ENCODE measurements at regions not wholly inside any gene's neighbourhood (a gene's known extent, or its start where the extent isn't known, plus 50 kb on each side); places are given as distances from the start of the nearest gene placed in this dataset.

DNA sequence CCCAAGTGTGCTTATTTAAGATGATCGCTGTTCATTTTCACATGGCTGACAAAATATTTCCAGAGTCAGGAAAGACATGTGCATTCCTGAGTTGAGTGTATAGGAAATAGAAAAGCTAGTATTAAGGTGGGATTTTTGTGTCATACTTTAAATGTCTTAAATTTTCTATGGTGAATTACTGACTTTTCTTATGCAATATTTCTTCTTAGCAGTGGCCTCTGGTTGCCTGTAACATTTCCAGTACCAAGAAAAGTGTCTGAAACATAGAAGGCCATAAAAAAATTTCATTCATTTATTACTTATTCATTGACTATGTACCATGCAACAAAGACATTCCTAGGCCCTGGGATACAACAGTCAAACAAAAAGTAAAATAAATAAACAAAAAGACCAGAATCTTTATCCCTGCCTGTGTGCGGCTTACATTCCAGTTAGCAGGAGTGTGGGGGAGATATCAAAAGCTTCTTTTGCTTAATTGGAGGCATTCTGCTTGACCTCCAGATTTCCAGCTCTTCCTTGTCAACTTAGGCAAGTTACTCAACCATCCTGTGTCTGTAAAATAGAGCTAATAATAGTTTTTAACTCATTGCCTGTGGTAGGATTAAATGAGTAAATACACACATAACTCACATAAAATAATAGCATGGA lies 216.3 kb upstream of the FLRT2 start:
- H3K36me3 ChIP-seq, result no peaks in the 10 kb centered on the region
- intact Hi-C loops (cut with DNase I), result no loop called here
- TF ChIP-seq, protein P1, sequence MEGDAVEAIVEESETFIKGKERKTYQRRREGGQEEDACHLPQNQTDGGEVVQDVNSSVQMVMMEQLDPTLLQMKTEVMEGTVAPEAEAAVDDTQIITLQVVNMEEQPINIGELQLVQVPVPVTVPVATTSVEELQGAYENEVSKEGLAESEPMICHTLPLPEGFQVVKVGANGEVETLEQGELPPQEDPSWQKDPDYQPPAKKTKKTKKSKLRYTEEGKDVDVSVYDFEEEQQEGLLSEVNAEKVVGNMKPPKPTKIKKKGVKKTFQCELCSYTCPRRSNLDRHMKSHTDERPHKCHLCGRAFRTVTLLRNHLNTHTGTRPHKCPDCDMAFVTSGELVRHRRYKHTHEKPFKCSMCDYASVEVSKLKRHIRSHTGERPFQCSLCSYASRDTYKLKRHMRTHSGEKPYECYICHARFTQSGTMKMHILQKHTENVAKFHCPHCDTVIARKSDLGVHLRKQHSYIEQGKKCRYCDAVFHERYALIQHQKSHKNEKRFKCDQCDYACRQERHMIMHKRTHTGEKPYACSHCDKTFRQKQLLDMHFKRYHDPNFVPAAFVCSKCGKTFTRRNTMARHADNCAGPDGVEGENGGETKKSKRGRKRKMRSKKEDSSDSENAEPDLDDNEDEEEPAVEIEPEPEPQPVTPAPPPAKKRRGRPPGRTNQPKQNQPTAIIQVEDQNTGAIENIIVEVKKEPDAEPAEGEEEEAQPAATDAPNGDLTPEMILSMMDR (IDR thresholded peaks at IDR 0.05), result no peak
- TF ChIP-seq POLR2AphosphoS5 (IDR thresholded peaks at IDR 0.05; ENCODE audit: insufficient read depth in 1 of 2, low read depth in 1 of 2) (no peak), POLR2A (IDR thresholded peaks at IDR 0.05) (no peak)
- H3K27ac ChIP-seq, result no peak overlapping the region
- H3K27me3 ChIP-seq, result no peaks in the 10 kb centered on the region
- DNase-seq (ENCODE audit: extremely low spot score in 2 of 2), result no peak
- no peaks in the 10 kb centered on the region for H3K4me1 ChIP-seq
- H3K4me3 ChIP-seq, result no peak overlapping the region
- no peaks in the 10 kb centered on the region for H3K9me3 ChIP-seq

DNA sequence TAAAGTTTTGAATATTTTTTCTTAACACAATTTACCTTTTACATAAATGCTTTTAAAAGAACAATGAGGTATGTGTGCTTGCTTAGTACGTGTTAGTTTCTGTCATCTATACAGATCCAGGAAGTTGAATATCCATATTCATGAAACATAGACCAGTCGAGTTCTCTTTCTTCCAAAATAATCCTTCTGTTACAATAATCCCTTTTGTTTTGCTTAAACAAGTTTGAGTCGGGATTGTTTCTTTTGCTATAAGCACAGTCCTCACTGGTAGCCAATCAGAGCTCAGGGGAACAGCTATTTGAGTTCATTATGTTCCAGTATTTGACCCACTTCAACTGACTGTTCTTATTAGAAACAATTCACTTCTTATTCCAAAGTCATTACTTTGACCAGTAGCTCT lies 214.7 kb upstream of the FLRT2 start:
- intact Hi-C loops (cut with DNase I), result no loop called here
- Histone ChIP-seq H3K9me3 (no peaks in the 10 kb centered on the region), H3K27ac (no peak overlapping the region), H3K4me3 (no peak overlapping the region), H3K36me3 (no peaks in the 10 kb centered on the region), H3K27me3 (no peaks in the 10 kb centered on the region), H3K4me1 (no peaks in the 10 kb centered on the region)
- no peak for TF ChIP-seq POLR2AphosphoS5 (IDR thresholded peaks at IDR 0.05; ENCODE audit: insufficient read depth in 1 of 2, low read depth in 1 of 2)
- TF ChIP-seq, protein P1 (IDR thresholded peaks at IDR 0.05), result no peak
- no peak for TF ChIP-seq POLR2A (IDR thresholded peaks at IDR 0.05)
- DNase-seq (ENCODE audit: extremely low spot score in 2 of 2), result no peak

GRCh38 chr14:85315733-85316290 lies 214.1 kb upstream of the FLRT2 start:
- no peak for TF ChIP-seq POLR2AphosphoS5 (IDR thresholded peaks at IDR 0.05; ENCODE audit: insufficient read depth in 1 of 2, low read depth in 1 of 2)

DNA sequence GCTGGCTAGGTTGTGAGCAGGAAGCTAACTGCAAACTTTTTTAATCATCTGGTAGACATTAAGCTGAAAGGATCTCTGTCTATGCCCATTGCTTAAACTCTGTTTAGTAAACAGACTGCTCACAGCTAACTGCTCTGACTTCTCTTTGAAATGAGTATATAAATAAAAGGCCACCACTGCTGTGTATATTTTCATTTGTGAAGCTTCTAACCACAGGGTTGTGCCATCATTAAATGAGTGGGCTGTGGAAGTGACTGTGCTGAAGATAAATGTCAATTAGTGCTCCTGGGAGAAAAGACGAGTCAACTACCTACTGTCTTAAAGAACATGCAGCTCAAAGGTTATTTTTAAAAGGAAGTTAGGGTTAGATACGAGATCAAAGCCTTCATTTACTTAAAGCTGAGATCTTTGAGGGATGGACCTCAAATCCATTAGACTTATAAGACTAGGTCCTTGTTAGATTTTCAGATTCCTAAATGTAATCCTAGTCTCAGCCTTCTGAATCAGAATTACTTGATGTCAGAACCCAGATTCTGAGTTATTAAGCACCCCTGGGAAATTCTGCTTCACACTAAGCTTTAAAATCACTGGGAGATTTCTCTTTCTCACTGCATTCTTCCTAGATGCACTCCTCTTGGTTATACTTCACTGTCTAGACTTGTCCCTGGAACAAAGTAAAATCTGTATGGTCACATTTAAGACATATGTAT lies 213.1 kb upstream of the FLRT2 start:
- intact Hi-C loops (cut with DNase I), result no loop called here
- Histone ChIP-seq H3K4me3 (no peak overlapping the region), H3K4me1 (no peaks in the 10 kb centered on the region), H3K9me3 (no peaks in the 10 kb centered on the region), H3K27ac (no peak overlapping the region), H3K36me3 (no peaks in the 10 kb centered on the region), H3K27me3 (no peaks in the 10 kb centered on the region)
- DNase-seq (ENCODE audit: extremely low spot score in 2 of 2), result no peak
- no peak for TF ChIP-seq POLR2A (IDR thresholded peaks at IDR 0.05)

More at GRCh38 chr14:85315733-85316290, 214.1 kb upstream of the FLRT2 start:
- Histone ChIP-seq H3K36me3 (no peaks in the 10 kb centered on the region), H3K27ac (no peak overlapping the region), H3K4me3 (no peak overlapping the region), H3K27me3 (no peaks in the 10 kb centered on the region), H3K9me3 (no peaks in the 10 kb centered on the region), H3K4me1 (no peaks in the 10 kb centered on the region)
- DNase-seq (ENCODE audit: extremely low spot score in 2 of 2), result no peak
- intact Hi-C loops (cut with DNase I), result no loop called here

- Histone ChIP-seq H3K4me3 (no peak overlapping the region), H3K36me3 (no peaks in the 10 kb centered on the region), H3K4me1 (no peaks in the 10 kb centered on the region), H3K9me3 (no peaks in the 10 kb centered on the region), H3K27ac (no peak overlapping the region), H3K27me3 (no peaks in the 10 kb centered on the region)
- intact Hi-C loops (cut with DNase I), result no loop called here
- DNase-seq (ENCODE audit: extremely low spot score in 2 of 2), result no peak
- no peak for TF ChIP-seq POLR2AphosphoS5 (IDR thresholded peaks at IDR 0.05; ENCODE audit: insufficient read depth in 1 of 2, low read depth in 1 of 2)
- TF ChIP-seq, protein P1 (IDR thresholded peaks at IDR 0.05), result no peak
Observed at GRCh38 chr14:85317491-85318021, 212.4 kb upstream of the FLRT2 start.

DNA sequence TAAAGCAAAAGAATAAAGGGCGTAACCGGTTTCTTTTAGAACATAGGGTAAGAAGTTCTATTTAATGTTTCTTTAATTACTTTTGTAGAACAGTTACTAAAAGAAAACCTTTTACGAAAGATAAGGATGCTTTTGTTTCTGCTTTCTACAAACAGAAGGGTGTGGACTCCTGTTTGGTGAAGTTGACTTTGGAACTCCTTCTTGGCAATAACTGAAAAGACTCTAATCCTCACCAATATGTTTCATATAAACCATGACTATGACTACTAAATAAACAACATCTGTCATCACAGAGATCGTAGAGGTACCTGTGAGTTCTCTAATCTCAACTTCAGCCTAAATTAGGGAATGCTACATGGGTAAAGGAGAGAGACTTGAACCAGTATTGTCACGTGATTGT lies 210.8 kb upstream of the FLRT2 start:
- intact Hi-C loops (cut with DNase I), result no loop called here
- no peaks in the 10 kb centered on the region for H3K27me3 ChIP-seq
- no peak overlapping the region for H3K4me3 ChIP-seq
- DNase-seq (ENCODE audit: extremely low spot score in 2 of 2), result no peak
- no peaks in the 10 kb centered on the region for H3K9me3 ChIP-seq
- no peaks in the 10 kb centered on the region for H3K36me3 ChIP-seq
- H3K27ac ChIP-seq, result no peak overlapping the region
- no peaks in the 10 kb centered on the region for H3K4me1 ChIP-seq
- TF ChIP-seq, protein P1 (IDR thresholded peaks at IDR 0.05), result no peak
- TF ChIP-seq POLR2A (IDR thresholded peaks at IDR 0.05) (no peak), POLR2AphosphoS5 (IDR thresholded peaks at IDR 0.05; ENCODE audit: insufficient read depth in 1 of 2, low read depth in 1 of 2) (no peak)

All from vagina (tissue), 2 donors.